Body of pancreas (tissue), 4 donors: ENCODE measurements at regions not wholly inside any gene's neighbourhood (a gene's known extent, or its start where the extent isn't known, plus 50 kb on each side); places are given as distances from the start of the nearest gene placed in this dataset.

Experiments
- CTCF ChIP-seq, 7 experiments: fragments of 450-650 bp in 4 of 7; fragments of 200-600 bp in 3 of 7; sonication (generic) in 3 of 7; IDR thresholded peaks; one replicate each; pipeline ENCODE4 v1.5.1; 2016 to 2019; ENCODE audit warnings: antibody characterized with exemption in 7 of 7
- POLR2A ChIP-seq, 3 donors: fragments of 450-650 bp; IDR thresholded peaks; one replicate each; pipeline ENCODE4 v1.6.1; 2016; ENCODE audit warnings: antibody characterized with exemption in 3 of 3, mild to moderate bottlenecking in 2 of 3

GRCh38 chr15:39406485-39406884 lies 174.4 kb upstream of the THBS1 start:
- no peak for TF ChIP-seq CTCF (IDR thresholded peaks at IDR 0.05)
- no peak for TF ChIP-seq POLR2A (IDR thresholded peaks at IDR 0.05)
